ENCODE measurements at regions not wholly inside any gene's neighbourhood (a gene's known extent, or its start where the extent isn't known, plus 50 kb on each side); places are given as distances from the start of the nearest gene placed in this dataset.

- Mint-ChIP-seq H3K9me3 (peaks cover 1% of the 10 kb centered on the region; the same call in 1 of the 2 replicates), H3K4me3 (no peak overlapping the region), H3K27ac (no peak overlapping the region), H3K4me1 (peaks cover 37% of the 10 kb centered on the region), H3K36me3 (no peaks in the 10 kb centered on the region), H3K27me3 (ENCODE audit: low read depth) (peaks cover under 1% of the 10 kb centered on the region; the same call in 1 of the 2 replicates)
- DNase-seq (ENCODE audit: low spot score), result no peak
- CTCF ChIA-PET, result no interaction called here
- no peak for TF ChIP-seq EMX1 (CRISPR knock-in tag; IDR thresholded peaks at IDR 0.05)
- no peak for TF ChIP-seq ZBTB21 (CRISPR knock-in tag; IDR thresholded peaks at IDR 0.05; ENCODE audit: borderline replicate concordance)
- no peak for TF ChIP-seq ATF6 (CRISPR knock-in tag; IDR thresholded peaks at IDR 0.05)
- TF ChIP-seq, protein P1, sequence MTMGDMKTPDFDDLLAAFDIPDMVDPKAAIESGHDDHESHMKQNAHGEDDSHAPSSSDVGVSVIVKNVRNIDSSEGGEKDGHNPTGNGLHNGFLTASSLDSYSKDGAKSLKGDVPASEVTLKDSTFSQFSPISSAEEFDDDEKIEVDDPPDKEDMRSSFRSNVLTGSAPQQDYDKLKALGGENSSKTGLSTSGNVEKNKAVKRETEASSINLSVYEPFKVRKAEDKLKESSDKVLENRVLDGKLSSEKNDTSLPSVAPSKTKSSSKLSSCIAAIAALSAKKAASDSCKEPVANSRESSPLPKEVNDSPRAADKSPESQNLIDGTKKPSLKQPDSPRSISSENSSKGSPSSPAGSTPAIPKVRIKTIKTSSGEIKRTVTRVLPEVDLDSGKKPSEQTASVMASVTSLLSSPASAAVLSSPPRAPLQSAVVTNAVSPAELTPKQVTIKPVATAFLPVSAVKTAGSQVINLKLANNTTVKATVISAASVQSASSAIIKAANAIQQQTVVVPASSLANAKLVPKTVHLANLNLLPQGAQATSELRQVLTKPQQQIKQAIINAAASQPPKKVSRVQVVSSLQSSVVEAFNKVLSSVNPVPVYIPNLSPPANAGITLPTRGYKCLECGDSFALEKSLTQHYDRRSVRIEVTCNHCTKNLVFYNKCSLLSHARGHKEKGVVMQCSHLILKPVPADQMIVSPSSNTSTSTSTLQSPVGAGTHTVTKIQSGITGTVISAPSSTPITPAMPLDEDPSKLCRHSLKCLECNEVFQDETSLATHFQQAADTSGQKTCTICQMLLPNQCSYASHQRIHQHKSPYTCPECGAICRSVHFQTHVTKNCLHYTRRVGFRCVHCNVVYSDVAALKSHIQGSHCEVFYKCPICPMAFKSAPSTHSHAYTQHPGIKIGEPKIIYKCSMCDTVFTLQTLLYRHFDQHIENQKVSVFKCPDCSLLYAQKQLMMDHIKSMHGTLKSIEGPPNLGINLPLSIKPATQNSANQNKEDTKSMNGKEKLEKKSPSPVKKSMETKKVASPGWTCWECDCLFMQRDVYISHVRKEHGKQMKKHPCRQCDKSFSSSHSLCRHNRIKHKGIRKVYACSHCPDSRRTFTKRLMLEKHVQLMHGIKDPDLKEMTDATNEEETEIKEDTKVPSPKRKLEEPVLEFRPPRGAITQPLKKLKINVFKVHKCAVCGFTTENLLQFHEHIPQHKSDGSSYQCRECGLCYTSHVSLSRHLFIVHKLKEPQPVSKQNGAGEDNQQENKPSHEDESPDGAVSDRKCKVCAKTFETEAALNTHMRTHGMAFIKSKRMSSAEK (CRISPR knock-in tag; IDR thresholded peaks at IDR 0.05; ENCODE audit: borderline replicate concordance), result no peak
- no peak for TF ChIP-seq ELF4 (CRISPR knock-in tag; IDR thresholded peaks at IDR 0.05; ENCODE audit: low read depth)
- TF ChIP-seq AR (CRISPR knock-in tag; IDR thresholded peaks at IDR 0.05), result no peak
- TF ChIP-seq E2F1 (CRISPR knock-in tag; IDR thresholded peaks at IDR 0.05), result no peak
- no peak for TF ChIP-seq NFE2L1 (CRISPR knock-in tag; IDR thresholded peaks at IDR 0.05)
- TF ChIP-seq, protein P2, sequence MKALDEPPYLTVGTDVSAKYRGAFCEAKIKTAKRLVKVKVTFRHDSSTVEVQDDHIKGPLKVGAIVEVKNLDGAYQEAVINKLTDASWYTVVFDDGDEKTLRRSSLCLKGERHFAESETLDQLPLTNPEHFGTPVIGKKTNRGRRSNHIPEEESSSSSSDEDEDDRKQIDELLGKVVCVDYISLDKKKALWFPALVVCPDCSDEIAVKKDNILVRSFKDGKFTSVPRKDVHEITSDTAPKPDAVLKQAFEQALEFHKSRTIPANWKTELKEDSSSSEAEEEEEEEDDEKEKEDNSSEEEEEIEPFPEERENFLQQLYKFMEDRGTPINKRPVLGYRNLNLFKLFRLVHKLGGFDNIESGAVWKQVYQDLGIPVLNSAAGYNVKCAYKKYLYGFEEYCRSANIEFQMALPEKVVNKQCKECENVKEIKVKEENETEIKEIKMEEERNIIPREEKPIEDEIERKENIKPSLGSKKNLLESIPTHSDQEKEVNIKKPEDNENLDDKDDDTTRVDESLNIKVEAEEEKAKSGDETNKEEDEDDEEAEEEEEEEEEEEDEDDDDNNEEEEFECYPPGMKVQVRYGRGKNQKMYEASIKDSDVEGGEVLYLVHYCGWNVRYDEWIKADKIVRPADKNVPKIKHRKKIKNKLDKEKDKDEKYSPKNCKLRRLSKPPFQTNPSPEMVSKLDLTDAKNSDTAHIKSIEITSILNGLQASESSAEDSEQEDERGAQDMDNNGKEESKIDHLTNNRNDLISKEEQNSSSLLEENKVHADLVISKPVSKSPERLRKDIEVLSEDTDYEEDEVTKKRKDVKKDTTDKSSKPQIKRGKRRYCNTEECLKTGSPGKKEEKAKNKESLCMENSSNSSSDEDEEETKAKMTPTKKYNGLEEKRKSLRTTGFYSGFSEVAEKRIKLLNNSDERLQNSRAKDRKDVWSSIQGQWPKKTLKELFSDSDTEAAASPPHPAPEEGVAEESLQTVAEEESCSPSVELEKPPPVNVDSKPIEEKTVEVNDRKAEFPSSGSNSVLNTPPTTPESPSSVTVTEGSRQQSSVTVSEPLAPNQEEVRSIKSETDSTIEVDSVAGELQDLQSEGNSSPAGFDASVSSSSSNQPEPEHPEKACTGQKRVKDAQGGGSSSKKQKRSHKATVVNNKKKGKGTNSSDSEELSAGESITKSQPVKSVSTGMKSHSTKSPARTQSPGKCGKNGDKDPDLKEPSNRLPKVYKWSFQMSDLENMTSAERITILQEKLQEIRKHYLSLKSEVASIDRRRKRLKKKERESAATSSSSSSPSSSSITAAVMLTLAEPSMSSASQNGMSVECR (CRISPR knock-in tag; IDR thresholded peaks at IDR 0.05; ENCODE audit: borderline replicate concordance), result no peak
- TF ChIP-seq, protein P3, sequence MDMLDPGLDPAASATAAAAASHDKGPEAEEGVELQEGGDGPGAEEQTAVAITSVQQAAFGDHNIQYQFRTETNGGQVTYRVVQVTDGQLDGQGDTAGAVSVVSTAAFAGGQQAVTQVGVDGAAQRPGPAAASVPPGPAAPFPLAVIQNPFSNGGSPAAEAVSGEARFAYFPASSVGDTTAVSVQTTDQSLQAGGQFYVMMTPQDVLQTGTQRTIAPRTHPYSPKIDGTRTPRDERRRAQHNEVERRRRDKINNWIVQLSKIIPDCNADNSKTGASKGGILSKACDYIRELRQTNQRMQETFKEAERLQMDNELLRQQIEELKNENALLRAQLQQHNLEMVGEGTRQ (CRISPR knock-in tag; IDR thresholded peaks at IDR 0.05), result no peak
- POLR2A ChIA-PET, result no interaction called here
- ATAC-seq, result no peak
Observed at GRCh38 chr11:134474942-134475341, 62.9 kb upstream of the B3GAT1 start.

Data from WTC11 (cell line).